HG03571 (cell line): ENCODE measurements at regions not wholly inside any gene's neighbourhood (a gene's known extent, or its start where the extent isn't known, plus 50 kb on each side); places are given as distances from the start of the nearest gene placed in this dataset.
"Not testable (repeated sequence)": the region's sequence is repeated elsewhere in the genome, so short reads cannot be mapped to it uniquely, and the experiment has no call there.

Source experiments
- ATAC-seq: cut with Tn5 transposase; IDR thresholded peaks from one replicate; pipeline ENCODE4 v1.9.1; 2021; ENCODE audit not compliant: unreplicated experiment

DNA sequence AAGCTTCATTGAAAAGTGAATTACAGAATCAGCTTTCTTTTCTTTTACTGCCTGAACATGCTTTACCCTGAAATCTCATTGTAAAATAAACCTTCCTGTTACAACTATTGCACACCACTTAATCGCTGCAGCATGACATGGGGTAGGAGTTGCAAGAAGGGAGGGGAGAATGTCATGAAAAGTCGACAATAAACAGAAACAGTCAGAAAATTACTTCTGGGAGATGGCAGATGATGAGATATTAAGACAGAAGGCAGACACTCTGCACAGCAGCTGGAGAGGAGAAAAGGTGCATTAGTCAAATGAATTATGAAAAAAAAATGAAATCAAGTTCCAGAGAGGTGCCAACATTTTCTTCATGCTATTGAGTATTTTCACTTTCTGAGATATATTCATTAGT lies 287.7 kb downstream of the PCDH7 start:
- ATAC-seq: no peak

DNA sequence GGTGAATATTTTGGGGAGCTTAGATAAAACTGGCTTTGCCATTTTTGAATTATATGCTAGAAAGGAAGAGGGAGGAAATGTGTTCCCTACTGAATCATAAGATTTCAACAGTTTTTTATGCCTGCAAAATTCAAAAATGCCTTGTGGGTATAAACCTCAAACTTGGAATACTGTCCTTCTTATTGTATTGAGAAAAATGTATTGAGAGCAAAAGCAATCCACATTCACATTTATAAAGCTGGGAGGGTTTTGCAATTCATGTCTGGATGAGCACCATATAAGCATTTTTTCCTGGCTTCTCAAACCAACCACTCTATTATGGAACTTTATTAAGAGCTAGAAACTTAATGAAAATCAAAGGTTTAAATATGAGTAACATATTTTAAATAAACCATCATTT lies 289.8 kb downstream of the PCDH7 start:
- no peak for ATAC-seq

DNA sequence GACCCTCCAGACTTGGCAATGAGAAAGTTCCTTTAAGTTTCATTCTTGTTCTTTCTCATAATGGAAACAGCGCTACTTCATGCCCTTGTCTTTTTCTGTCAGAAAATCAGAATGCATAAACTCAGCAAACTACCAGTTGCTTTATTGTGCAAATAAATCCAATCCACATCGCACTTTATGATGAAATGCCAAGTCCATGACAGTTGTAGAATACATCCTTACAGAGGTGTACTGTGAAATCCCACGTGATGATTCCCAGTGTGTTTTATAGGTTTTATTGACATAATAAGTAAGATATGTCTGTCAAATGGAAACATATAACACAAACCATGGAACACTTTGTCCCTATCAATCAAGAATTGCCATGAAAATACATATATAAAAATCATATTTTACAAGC lies 295.0 kb downstream of the PCDH7 start:
- ATAC-seq: no peak

DNA sequence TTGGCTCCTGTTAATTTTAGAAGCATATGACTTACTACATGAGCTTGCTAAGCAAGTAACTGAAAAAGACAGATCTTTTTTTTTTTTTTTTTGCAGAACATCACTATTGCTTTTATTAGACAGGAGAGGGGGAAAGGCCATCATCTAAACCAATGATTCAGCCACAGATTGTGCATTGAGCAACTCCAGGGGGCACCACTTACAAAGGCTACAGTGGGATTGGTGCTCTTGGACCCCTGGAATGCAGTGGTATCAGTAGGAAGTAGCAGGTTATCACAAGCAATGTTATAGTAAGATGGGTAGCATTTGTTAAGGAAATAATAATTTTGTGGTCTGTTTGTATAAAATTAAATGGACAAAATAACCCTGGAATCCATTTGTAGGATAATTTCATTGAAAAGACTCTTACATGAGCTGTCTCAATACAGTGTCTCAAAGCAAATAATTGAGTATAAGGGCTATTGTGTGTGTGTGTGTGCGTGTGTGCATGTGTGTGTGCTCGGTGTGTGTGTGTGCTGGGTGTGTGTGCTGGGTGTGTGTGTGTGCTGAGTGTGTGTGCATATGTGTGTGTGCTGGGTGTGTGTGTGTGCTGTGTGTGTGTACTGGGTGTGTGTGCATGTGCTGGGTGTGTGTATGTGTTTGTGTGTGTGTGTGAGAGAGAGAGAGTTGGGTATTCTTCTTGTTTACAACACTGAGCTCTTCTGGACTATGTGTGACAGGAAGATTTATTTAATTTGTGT lies 296.3 kb downstream of the PCDH7 start:
- ATAC-seq: no peak

DNA sequence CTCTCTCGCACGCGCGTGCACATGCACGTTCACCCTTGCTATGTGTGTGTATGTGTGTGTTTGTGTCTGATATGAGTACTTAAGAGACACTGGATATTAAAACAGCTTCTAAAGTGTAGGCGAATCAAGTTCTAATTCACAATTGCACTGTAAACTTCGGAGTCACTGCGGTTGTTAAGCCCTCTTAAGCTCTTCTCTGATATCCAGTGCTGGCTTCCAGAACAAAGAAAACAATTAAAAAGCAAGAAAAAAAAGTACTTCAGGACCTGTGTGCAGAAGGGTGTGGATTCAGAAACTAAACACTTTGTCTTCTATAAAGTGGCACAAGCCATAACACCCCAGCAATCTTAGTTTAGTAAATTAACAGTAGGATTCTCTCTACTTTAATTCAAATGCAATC lies 300.2 kb downstream of the PCDH7 start:
- no peak for ATAC-seq

DNA sequence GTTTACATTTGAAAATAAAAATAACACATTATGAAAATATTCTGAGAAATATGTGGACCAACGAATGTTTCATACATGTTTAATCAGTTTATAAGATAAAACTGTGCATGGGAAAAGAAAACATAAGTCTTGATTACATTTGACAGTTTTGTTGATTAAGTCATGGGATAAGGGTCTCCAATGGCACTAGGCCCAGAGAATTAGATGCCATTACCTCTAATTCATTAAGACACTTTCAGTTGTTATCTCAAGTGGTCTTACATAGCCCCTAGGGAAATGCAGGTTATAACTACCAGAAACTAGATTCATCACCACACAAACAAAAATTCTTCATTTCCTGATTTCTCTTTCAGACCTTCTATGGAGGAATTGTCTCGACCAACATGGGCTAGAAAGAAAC lies 300.8 kb downstream of the PCDH7 start:
- ATAC-seq: no peak

DNA sequence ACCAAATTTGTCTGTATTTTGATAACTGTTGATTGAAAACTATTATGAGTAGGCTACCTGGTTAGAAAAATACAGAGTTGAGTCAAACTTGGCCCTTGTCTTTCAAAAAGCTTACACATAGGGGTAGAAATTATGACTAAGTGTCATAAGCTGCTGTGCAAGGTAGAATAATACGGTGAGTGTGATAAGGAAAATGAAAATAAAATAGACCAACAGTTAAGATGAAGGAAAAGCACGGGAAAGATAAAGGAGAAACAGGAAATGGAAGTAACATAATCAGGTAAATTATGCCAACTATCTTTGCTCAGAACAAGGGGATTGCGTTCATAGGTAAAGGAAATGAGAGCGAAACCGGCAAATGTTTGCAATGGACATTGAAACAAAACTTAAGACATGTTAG lies 302.5 kb downstream of the PCDH7 start:
- no peak for ATAC-seq

DNA sequence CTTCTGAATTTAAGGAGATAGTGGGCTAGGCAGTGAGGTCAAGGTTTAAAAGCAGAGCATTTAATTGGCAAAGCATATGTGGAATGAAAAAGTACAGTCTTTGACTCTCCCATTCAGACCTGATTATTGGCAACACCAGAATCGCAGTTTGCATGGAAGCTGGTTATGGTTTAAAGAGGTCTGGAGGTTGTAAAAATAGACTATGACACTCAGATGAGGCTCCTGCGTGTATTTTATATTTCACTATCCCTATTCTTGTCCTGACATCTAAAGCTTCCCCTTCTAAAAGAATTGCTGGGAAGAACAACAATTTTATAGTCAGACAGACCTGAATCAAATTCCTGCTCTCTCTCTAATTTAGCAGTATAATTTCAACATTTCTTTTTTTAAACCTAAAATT lies 302.9 kb downstream of the PCDH7 start:
- no peak for ATAC-seq

DNA sequence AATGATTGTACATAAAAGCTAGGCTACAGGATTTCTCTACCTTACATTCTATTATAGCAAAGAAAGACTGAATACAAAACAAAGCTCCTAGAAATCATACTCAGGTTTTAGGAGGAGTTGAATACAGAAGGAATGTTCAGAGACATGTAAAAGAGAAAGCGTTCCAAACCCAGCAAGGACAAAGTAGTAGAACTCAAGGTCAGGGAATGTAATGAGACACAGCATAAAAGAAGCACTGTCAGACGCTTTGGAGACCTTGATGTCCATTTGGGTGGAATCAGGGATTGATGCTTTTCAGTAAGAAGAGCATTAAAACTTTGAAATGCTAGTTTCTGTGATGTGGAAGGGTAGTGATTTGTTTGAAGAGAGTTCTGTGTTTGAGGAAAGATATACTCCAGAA lies 303.6 kb downstream of the PCDH7 start:
- ATAC-seq: no peak

DNA sequence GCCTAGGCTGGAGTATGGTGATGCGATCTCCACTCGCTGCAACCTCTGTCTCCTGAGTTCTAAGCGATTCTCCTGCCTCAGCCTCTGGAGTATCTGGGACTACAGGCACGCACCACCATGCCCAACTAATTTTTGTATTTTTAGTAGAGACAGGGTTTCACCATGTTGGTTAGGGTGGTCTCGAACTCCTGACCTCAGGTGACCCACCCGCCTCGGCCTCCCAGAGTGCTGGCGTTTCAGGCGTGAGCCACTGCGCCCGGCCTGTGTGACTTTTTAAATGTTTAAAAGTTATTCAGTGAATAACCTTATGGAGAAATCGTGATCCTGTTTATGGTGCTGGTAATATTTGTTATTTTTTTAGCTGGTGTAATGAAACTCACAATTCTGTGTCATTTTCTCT lies 304.6 kb downstream of the PCDH7 start:
- not testable (repeated sequence) for ATAC-seq

DNA sequence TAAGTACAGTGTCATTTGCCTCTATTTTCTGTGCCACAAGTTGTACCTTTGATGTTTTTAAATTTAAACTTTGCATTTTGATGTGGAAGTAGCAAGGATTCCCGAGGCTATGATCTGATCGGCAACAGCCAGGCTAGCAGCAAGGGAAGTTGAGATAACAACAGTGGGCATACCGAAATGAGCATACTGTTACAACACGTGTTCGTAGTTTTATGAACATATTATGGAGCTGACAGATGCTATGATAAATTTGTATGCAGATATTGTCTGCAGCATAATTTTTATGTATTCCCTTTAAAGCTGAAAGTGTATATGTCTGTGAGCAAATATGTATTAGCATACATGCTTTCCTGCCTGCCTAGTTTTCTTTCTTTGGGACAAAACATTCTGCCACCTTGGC lies 306.1 kb downstream of the PCDH7 start:
- ATAC-seq: no peak

DNA sequence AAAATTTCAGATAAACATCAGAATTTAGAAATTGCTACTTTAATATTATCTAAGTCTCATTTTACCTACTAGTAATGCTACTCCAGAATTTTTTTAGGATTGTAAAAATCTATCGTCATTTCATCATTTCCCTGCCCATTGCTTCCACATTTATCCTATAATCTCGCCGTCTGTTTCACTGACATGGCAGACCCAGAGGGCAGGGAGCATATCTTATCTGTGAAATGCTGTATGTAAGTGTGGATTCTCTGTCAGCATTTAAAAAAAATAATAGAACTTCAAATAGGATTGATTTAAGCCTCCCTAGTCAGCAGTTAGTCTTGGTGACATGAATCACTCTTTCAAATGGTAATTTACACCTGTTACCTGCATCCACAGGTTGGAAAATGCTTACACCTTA lies 314.4 kb downstream of the PCDH7 start:
- no peak for ATAC-seq

DNA sequence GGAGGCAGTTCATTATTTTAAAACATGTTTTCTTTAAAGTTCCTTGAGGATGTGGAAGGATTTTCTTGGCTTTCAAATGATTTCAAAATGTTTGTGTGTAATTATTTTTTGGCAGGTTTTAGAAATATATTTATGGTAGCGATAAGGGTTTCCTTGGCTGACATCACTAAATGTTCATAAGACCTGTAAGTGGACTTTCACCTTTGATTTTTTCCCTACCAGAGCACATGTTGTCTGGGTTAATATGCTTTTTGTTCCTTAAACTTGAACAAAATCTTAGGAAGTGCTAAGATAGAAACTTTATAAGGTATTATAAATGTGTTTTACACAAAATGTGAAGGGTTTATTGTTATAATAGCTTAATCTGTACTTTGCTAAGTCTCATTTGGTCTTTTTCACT lies 315.6 kb downstream of the PCDH7 start:
- no peak for ATAC-seq

DNA sequence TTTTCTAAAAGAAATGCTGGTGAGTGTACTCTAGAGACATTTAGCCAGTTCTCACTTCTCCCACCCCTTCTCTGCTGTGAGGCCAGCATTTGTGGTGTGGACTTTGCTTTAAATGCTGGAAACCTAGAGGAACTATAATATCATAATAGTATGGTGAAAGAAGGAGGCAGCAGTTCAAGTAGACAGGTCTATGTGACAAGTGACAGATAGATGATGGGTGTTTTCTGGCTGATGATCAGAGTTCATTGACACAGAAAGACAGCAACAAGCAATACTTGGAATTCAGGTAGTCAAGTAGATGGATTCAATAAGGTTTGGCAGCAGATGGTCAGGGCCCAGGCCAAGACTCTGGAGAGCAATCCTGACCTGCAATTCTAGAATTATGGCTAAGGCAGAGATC lies 317.5 kb downstream of the PCDH7 start:
- ATAC-seq: no peak

DNA sequence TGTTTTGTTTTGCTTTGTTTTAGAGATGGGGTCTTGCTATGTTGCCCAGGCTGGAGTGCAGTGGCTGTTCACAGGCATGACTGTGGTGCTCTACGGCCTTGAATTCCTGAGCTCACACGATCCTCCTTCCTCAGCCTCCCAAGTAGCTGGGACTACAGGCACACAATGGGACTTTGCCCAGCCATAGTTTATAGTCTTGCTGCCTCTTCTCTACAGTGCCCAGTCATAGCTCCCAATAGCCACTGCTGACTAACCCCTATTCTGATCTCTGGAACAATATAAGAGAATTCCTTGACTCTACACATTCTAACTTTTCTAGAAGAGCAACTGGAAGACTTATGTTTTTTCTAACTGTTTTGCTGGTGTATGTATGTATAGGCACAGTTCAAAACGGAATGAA lies 319.2 kb downstream of the PCDH7 start:
- no peak for ATAC-seq

DNA sequence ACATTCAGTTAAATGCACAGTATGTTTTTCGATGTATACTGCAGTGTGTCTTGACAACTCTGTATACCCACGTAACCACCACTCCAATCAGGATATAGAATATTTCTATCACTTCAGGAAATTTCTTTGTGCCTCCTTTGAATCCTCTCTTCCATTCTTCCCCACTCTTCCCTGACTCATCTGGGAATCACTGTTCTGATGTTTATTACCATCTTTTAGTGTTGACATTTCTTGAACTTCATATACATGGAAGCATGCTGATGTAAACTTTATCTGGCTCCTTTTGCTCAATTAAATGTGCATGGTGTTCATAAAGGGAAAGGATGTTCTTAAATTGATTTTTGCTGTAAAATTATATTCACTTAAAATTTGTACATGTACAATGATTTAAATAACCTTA lies 319.9 kb downstream of the PCDH7 start:
- no peak for ATAC-seq

DNA sequence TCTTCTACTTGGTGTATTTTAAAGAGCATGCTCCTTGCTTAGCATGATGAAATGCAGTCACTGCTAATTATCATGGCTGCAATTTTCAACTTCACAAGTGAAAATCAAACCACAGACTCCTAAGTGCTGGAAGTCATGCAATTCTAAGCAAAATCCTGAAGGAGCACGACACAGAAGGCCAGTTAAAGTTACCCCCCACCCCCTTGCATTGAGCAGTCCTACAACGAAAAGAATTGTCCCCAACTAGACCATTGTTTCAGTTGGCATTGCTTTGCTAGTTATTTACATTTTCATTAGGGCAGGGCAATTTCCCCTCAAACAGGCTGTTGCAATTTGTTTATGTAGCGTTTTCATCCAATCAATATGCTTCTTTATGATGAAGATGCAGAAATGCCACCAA lies 321.2 kb downstream of the PCDH7 start:
- no peak for ATAC-seq

DNA sequence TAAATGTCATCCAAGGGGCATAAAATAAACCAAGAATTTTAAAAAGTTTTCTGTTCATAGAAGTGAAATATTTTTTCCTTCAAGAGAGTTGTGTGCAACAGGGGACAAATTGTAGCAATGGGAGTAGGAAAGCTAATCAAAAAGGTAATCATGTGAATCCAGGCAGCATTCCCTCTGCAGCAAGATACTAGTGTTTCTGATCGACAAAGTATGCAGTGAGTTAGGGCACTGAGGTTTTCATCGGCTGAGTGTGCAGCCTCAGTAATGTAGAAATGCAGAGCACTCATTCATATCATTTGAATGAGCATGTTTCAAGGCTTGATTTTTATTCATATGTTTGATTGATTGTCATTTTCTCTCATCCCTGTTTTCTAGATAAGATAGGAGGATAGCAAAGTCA lies 321.7 kb downstream of the PCDH7 start:
- ATAC-seq: no peak

DNA sequence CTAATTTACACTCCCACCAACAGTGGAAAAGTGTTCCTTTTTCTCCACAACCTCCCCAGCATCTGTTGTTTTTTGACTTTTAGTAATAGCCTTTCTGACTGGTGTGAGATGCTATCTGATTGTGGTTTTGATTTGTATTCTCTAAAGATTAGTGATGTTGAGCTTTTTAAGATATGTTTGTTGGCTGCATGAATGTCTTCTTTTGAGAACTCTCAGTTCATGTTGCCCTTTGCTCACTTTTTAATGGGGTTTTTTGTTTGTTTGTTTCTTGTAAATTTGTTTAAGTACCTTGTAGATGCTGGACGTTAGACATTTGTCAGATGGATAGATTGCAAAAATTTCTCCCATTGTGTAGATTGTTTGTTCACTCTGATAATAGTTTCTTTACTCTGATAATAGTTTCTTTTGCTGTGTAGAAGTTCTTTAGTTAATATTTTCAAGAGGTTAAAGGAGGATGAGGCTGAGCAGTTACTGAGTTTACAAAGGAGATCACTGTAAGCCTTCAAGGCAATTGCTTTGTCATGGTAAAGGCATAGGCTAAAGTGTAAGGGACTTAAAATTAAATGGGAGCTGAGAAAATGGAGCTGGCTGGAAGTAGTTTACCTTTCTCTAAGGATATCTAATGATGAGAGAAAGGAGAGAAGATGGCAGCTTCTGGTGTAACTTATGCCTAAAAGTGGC lies 323.4 kb downstream of the PCDH7 start:
- no peak for ATAC-seq

DNA sequence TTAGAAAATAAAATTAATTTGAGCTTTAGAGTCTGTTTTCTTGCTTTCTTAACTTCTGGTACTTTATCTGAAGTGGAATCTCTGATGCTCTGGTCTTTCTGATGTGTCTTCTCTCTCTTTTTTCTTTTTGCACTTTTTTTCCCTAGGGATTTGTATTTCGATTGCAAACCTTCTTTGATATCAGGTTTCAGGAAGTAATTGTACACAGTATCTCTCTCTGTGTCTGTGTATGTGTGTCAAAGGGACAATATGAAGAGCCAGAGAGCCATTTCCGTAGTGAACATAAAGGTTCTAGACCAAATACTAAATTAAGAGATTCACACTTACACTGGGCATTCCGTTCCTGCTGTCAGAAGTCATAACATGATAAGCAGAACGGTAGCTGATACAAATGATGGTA lies 325.0 kb downstream of the PCDH7 start:
- ATAC-seq: no peak

DNA sequence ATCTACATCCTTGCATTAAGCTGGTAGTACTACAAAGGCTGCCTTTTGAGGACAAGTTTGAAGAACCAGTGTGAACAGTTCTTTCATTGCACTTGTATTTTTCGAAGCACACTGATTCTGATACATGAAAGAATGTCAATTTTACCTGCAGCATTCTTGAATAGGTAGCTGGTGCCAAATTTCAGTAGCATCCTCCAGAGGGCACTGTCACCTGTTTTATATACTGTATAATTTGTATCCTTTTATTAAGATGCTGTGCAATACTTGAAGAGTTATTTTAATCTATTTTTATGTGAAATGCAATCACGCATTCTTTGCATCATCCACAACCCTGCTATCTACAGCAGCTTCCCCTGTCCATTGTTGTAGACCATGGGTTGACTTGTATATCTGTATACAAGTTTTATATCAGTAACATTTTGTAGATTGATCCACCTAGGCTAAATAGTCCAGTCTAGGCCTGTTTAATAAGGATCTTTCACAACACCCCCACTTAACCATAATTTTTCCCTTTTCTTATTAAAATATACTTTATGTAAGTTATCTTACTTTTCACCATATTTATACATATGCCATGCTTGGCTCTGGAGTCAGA lies 325.7 kb downstream of the PCDH7 start:
- no peak for ATAC-seq

DNA sequence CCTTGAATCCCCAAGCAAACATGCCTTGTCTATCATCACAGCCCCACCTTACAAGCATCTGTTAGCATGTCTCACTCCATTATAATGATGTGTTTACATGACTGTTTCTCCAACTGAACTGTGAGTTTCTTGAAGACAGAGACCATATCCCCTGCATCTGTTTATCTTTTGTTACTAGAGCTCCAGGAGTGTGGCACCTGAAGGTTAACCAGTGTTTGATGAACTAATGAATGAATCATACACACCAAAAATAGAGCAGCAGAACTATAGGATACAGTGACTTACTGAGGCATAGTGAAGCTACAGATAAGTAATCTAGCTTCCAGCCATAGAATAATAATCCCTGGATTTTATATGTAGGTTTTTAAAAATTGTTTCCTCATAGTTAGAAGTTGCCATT lies 331.0 kb downstream of the PCDH7 start:
- ATAC-seq: no peak

DNA sequence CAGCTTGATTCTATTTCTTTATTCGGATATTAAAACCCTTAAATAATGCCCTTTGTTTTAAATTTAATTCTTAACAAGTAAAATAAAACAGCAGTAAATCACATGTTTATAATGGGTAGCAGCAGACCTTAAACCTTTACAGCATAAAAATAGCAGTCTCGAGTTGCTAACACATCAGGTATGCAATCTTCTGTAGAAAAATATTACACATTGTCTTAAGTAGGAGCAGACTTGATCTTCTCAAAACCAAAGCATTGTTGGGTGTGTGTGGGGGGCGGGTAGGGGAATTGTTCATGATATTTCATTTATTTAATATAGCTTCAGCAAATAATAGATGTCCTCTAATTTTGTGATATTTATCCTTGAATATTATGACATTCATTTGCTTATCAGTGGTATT lies 331.4 kb downstream of the PCDH7 start:
- ATAC-seq: no peak
